Fibroblast of peridontal ligament (primary cell): ENCODE measurements at regions not wholly inside any gene's neighbourhood (a gene's known extent, or its start where the extent isn't known, plus 50 kb on each side); places are given as distances from the start of the nearest gene placed in this dataset.

Source experiments
- DNase-seq: peaks from one replicate; pipeline ENCODE4 v3.0.0-alpha.2; 2010; ENCODE audit errors: extremely low read depth

DNA sequence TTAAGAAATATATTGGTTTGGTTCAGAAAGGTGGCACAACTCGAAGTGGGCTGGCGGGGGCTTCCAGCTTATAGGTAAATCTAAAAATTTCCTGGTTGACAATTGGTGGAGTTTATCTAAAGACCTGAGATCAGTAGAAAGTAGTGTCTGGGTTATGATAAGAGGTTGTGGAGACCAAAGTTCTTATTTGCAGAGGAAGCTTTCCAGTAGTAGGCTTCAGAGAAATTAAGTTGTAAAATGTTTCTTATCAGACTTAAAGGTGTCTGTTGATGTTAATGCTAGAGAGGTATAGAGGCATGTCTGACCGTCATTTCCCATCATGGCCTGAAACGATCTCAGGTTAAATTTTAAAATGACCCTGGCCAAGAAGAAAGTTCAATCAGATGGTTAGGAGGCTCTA, 565.2 kb upstream of the DPPA4 start:
- no peak for DNase-seq

GRCh38 chr3:109903100-109903499, 565.8 kb upstream of the DPPA4 start:
- no peak for DNase-seq

DNA sequence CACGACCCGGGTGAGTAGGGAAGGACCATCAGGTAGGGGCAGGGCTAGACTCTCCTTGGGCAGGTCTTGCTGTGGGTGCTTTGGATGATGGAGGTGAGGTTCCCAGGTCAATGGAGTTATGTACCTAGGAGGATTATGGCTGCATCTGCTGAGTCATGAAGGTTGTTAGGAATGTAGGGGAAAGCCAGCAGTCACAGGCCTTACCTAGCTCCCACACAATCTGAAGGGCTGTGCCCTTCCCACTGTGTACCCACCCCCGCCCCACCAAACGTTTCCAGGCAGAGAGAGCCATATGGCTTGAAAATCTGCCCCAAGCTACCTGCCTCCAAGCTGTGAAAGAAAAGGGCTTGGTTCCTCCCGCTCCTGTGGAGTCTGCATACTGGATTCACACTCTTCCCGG, 573.4 kb upstream of the DPPA4 start:
- no peak for DNase-seq

GRCh38 chr3:109918740-109919139, 581.4 kb upstream of the DPPA4 start:
- DNase-seq: no peak

DNA sequence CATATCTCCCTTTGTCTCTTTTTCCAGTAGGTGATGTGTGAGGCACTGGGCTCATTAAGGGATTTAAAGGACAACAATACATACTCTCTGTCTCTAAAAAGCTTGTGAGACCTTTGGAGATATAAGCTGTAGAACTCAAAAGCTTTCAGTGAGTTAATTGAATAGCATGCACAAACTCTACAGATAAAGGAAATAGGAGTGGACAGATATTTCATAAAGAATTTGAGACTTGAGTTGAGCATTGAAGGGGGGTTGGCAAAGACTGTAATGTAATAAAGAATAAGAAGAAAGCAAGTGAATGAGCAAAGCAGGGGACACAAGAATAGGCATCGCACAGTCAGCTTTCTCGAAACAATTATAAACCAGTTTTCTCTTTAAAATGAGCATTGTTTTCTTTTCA, 583.4 kb upstream of the DPPA4 start:
- DNase-seq: no peak

GRCh38 chr3:109921509-109921908, 584.2 kb upstream of the DPPA4 start:
- no peak for DNase-seq

DNA sequence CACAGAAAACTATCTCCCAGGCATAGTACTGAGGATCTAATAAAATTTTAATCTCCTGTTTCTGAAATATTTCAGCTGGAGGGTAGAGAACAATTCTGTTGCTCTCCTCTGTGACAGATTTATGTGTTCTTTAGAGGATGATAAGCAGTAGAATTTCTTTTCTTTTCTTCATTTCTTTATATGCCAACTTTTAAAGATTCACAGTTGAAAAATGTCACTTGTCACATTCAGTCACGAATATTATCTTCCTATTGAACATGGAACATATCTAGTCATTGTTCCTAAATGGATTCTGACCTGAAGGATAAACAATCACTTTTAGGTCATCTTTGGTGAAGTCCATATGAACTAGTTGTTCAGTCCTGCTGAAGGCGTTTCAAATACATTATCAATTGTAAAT, 585.5 kb upstream of the DPPA4 start:
- no peak for DNase-seq

DNA sequence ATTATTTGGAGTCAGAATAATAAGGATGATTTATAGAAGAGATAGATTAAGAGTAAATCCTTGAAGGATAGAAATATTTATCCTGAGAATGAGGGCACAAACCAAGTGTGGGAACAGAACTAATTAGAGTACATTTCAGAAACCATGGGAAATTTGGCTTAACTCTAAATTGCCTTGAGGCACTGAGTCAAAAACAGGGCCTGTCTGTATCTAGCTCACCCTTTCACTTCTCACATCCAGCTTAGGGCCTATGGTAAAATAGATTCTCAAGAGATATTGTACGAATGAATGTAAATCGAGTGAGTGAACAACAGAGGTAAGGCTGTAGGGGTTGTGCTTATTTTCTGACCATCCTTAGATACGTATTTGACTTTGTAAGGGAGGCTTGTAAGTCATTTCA, 586.1 kb upstream of the DPPA4 start:
- no peak for DNase-seq

DNA sequence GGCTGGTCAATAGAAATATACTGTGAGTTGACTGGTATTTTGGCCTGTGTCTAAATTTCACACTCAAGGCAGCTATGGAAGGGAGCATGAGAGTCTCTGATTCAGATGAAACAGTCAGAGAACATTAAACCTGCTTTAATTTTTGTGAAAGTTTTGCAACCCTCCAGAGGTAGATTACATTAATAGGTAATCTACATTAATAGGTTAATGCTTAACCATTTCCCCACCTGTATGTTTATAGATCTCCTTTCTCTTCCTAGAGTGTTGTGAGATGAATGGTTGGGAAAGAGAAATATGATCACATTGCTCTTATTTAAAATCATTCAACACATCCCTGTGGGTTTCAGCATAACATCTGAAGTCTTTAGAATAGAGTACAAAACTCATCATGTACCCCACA, 586.9 kb upstream of the DPPA4 start:
- peak; percentile 14 for DNase-seq

DNA sequence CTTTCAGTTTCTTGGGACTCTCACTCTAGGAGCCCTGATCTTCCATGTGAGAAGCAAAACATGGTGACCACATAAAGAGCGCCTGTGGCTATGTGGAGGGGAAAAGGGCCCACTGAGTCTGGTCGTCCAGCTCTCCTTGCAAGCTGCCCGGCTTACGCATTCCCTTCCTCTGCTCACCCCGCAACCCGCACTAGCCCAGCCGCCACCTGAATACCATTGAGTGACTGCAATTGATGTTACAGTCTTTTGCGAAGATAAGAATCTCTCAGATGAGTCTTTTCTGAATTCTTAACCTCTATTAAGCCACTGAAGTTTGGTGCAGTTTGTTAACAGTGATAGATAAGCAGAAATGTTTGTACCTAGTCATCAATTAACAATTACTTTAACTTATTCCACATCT, 589.0 kb upstream of the DPPA4 start:
- no peak for DNase-seq

- peak; percentile 94 for DNase-seq
Observed at GRCh38 chr3:109927161-109927560, 589.8 kb upstream of the DPPA4 start.

DNA sequence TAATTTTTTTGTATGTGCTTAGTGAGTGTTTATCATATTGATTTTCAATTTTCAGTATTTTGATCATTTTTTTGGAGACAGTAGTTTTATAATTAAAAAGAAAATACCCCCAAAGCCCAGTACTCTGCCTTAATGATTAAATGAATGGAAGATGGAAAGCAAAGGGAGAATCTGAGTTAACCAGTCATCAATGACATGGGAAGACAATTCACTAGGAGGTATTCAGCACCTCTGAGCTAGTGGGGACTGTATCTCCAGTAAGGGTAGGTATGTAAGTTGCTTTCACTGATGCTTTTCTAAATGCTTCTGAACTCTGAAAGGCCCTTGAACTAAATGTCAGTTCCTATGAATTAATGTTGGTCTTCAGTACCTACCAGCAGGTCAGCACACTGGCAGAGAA, 590.4 kb upstream of the DPPA4 start:
- DNase-seq: no peak

GRCh38 chr3:109930582-109930981, 593.2 kb upstream of the DPPA4 start:
- DNase-seq: peak; percentile 26

- no peak for DNase-seq
Observed at GRCh38 chr3:109933576-109933975, 596.2 kb upstream of the DPPA4 start.

- no peak for DNase-seq
Observed at GRCh38 chr3:109939817-109940216, 602.5 kb upstream of the DPPA4 start.

GRCh38 chr3:109943181-109943580, 605.8 kb upstream of the DPPA4 start:
- peak; percentile 94 for DNase-seq

DNA sequence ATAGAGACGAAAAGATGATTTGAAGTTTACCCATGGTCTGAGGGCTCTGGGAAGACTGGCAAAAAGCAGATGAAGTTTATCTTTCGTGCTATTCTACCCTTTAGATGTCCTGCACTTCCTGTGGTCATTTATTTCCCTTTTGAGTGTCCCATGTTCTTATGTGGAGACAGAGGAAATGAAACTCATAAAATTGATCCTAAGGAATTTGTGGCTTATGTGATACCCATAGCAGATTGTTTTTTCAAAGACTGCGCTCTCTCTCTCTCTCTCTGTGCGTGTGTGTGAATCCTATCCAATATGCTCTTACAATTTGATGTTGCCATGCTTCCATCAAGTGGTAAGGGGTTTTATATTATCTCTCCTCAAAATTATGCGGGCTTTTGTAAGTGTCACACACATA, 607.5 kb upstream of the DPPA4 start:
- no peak for DNase-seq

DNA sequence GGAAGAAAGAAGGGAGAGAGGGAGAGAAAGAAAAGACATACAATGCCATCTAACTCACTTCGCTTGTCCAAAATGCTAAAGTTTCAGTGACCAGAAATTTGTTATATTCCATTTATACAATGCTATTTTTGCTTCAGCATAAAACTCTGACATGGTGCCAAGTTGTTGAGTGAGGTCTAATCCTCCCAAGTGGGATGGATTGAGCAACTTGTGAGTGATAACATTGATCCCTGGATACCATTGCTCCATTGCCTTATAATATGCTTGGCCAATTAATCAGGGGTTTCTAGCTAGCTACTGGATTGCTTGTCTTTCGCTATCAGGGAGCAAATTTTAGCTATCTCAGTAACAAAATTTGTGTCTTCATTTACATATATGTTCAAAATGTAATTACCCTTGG, 615.6 kb upstream of the DPPA4 start:
- DNase-seq: peak; percentile 67

- DNase-seq: no peak
Observed at GRCh38 chr3:109963831-109964230, 626.5 kb upstream of the DPPA4 start.

DNA sequence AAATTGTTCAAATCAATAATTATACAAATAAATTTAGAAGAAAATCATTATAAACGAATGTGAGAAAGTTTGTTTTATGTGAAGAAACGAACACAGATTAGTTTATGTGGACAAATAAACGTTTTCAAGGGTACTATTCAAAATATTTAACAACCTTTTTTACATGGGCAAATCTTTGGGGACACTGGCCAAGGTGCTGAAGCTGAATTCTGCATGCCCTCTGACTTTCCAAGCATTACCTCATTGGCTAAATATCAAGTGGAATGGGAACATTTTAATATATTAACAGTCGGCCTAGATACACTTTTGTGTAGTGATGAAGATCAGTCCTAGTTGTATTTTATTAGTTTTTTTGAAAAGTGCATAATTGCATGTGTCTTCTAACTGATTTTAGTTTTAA, 636.4 kb upstream of the DPPA4 start:
- peak; percentile 19 for DNase-seq

- no peak for DNase-seq
Observed at GRCh38 chr3:109977897-109978296, 640.6 kb upstream of the DPPA4 start.

DNA sequence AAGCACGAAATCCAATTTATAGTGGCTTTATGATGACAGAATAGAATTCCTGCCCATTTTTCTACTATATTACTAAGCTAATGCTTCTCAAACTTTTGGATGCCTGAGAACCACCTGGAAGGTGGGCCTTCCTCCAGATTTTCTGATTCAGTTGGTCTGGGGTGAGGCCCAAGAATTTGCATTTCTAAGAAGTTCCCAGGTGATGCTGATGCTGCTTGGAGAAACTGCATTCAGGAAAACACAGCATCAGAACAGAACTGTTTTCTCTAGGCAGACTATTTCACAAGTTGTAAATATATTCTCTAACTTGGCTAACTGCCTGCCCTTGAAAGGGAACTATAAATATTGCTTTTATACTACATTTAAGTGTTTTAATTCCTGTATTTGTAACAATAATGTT, 644.9 kb upstream of the DPPA4 start:
- DNase-seq: peak; percentile 8

DNA sequence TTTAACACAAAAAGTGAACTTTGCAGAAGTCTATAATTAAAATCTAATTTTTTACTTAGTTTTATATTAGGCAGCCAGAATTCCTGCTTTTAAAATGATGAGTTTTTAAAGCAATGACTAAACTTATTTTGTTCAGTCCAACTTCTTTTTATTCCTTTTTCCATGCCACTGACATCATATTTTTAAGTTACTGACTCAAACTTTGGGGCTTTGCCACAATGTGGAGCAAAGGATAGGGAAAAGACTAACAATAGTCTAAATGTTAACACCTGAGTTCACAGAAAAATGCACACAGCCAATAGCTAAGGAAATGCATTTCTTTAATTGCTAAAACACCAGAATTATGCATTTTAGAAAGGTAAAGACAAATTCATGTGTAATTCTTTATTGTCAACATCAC, 647.6 kb upstream of the DPPA4 start:
- DNase-seq: peak; percentile 15

DNA sequence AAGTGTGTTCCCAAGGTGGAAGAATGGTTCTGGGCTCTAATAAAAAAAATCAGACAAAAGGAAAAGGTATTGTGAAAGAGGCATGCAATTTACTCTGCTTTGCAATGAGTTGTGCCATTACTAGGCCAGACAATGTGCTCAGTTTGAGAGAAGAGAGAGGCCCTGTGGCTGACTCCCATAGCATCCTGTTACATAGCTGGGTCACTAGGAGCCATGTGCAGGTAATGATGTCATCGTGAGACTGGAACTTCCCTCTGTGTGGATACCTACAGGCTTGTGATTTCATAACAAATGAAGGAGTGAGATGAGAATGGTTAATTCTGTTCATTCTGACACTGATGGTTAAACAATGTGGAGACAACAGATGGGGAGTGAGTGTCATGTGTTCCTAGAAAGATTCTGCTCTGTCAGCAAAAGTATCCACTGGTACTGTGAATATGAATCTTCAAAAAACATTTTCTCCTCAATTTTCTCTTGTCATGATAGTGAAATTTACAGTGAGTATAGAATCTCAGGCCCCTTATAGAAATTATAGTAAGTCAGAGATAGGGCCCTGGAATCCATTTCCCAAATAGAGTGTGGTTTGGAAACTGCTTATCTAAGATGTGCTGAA, 648.7 kb upstream of the DPPA4 start:
- no peak for DNase-seq

DNA sequence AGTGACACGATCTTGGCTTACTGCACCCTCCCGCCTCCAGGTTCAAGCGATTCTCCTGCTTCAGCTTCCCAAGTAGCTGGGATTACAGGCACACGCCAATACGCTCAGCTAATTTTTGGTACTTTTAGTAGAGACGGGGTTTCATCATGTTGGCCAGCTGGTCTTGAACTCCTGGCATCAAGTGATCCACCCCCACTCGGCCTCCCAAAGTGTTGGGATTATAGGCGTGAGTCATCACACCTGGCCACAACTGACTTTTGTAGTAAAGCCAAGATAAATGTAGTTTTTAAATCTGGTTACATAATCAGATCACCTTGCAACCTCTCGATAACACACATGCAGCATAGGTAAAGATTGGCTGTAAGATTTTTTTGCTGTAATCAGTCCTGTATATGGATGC, 657.5 kb upstream of the DPPA4 start:
- no peak for DNase-seq
